Jurkat, Clone E6-1 (cell line): ENCODE measurements at regions not wholly inside any gene's neighbourhood (a gene's known extent, or its start where the extent isn't known, plus 50 kb on each side); places are given as distances from the start of the nearest gene placed in this dataset.

Experiments
- DNase-seq: peaks from one replicate; pipeline ENCODE4 v3.0.0-alpha.2; 2011; ENCODE audit warnings: low read depth, low spot score
- H3K4me3 ChIP-seq: 2 replicates; pipeline ENCODE4 v1.5.1; 2011; ENCODE audit warnings: mild to moderate bottlenecking, low read length, control low read depth, moderate library complexity

- no peak for DNase-seq
- H3K4me3 ChIP-seq, result no peak overlapping the region
These were observed 329.4 kb upstream of the CHRM3 start for GRCh38 chr1:239056940-239057339.

- DNase-seq, result no peak
- H3K4me3 ChIP-seq, result no peak overlapping the region
These were observed 333.1 kb upstream of the CHRM3 start for GRCh38 chr1:239053279-239053678.

GRCh38 chr1:239049571-239049970, 336.8 kb upstream of the CHRM3 start:
- H3K4me3 ChIP-seq, result no peak overlapping the region
- no peak for DNase-seq

GRCh38 chr1:239044829-239045228, 341.5 kb upstream of the CHRM3 start:
- H3K4me3 ChIP-seq, result no peak overlapping the region
- no peak for DNase-seq

GRCh38 chr1:239040523-239040922, 345.8 kb upstream of the CHRM3 start:
- no peak for DNase-seq
- H3K4me3 ChIP-seq, result no peak overlapping the region

DNA sequence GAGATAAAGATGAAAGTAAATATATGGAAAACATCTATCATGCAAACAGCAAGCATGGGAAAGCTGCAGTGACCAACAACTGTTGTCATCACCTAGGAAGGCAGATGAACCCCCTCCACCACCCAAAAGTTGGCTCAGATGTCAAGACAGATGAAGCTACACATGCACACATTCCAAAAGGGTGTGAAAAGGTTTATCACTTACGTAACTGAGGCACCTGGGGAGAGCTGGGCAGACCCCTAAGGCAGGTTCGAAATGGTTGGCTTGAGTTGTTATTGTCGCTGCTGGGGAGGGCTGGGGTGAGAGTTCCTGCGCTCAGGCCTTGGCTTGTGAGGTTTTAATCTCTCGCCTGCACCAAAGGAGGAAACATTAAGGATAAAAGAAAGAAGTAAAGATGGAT, 355.1 kb upstream of the CHRM3 start:
- DNase-seq, result no peak

GRCh38 chr1:239025997-239026694, 360.2 kb upstream of the CHRM3 start:
- DNase-seq, result no peak
- H3K4me3 ChIP-seq, result no peak overlapping the region

More for the DNA sequence above, 355.1 kb upstream of the CHRM3 start:
- H3K4me3 ChIP-seq, result no peak overlapping the region

DNA sequence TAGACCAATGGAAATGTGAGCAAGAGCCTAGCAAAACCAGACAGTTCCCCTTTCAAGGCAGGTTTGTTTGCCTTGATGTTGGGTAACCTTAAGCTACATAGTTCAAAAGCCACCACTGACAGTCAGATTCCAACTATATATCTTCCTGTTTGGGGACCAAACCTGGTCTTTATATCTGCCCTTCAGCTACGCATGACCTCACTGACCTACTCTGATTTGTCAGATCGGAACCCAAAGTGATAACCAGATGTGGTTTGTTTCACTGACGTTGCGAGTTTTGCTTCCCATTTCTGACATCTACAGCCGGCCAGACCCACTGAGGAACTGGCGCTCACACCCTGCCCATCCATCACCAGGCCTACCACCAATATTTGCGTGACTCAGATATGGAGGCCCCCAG, 361.1 kb upstream of the CHRM3 start:
- DNase-seq, result no peak
- no peak overlapping the region for H3K4me3 ChIP-seq

GRCh38 chr1:239023732-239024360, 362.5 kb upstream of the CHRM3 start:
- H3K4me3 ChIP-seq, result no peak overlapping the region
- DNase-seq, result no peak

GRCh38 chr1:239016337-239016736, 370.0 kb upstream of the CHRM3 start:
- H3K4me3 ChIP-seq, result no peak overlapping the region
- no peak for DNase-seq

DNA sequence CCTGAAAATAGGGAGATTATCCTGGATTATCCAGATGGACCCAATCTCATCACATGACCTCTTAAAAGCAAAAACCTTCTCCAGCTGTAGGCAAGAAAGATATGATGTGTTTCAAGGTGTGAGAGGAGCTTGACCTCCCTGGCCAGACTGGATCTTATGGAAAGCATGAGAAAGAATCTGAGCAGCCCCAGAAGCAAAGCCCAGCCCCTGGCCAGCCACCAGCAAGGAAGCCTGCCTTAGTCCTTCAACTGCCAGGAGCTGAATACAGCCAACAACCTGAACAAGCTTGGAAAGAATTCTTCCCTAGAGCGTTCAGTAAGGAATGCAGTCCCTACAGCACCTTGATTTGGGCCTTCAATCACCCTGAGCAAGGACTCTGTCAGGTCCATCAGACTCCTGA, 375.0 kb upstream of the CHRM3 start:
- no peak overlapping the region for H3K4me3 ChIP-seq
- no peak for DNase-seq

DNA sequence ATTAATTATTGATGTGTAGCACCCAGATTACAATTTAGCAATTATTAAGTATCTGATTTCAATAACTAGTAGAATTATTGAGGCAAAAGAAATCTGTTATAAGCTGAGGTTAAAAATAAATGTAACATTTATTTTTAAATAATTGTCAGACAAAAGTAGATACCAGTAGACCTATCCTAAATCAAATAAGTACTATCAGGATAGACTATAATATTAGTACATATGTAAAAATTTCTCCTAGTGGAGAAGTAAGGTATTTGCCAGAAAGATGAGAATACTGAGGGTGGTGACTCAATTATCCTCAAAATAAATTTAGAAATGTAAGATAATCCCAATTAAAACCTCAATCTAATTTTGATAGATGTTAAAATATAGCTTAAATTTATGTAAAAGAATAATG, 377.8 kb upstream of the CHRM3 start:
- no peak for DNase-seq
- H3K4me3 ChIP-seq, result no peak overlapping the region

DNA sequence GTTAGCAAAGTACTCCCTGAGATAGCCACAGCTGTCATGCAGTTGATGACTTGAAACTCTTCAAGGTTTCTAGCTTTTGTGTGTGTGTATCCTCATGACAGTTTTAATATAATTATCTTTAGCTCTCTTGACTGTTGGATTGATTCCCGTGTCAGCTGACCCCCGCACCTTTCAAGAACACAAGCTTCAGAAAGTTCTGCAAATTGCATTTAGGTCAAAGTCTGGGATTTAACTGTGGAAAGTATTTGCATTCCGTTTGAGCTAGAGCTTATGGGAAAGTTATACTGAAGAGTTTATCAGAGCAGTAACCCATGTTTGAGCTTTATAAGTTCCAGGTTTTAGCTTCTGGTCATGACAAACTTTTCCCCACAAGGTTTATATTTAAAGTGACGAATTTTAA, 380.1 kb upstream of the CHRM3 start:
- no peak overlapping the region for H3K4me3 ChIP-seq
- DNase-seq, result no peak

DNA sequence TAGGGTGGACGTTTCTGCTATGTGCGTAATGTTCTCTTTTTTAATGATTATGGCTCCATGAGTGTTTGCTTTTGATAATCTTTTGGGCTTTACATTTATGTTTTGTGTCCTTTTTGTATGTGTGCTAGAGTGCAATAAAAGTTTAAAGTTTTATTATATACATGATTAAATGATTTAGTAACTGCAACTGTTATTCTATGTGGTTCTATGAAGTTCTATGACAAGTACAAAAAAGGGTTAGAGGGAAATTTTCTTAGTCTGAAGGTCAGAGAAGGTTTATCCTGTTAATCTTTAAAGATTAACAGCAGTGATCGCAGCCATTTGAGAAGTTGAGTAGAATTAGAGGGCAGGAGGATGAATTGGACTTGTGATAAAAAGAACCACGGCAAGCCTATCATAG, 386.4 kb upstream of the CHRM3 start:
- DNase-seq, result no peak
- no peak overlapping the region for H3K4me3 ChIP-seq

GRCh38 chr1:238998577-238998976, 387.8 kb upstream of the CHRM3 start:
- DNase-seq, result no peak
- H3K4me3 ChIP-seq, result no peak overlapping the region

GRCh38 chr1:238991765-238992495, 394.4 kb upstream of the CHRM3 start:
- H3K4me3 ChIP-seq, result no peak overlapping the region
- DNase-seq, result no peak

- no peak for DNase-seq
- no peak overlapping the region for H3K4me3 ChIP-seq
These were observed 401.1 kb upstream of the CHRM3 start for GRCh38 chr1:238985312-238985711.

GRCh38 chr1:238982736-238983135, 403.6 kb upstream of the CHRM3 start:
- H3K4me3 ChIP-seq, result no peak overlapping the region
- no peak for DNase-seq

GRCh38 chr1:238981317-238981933, 404.9 kb upstream of the CHRM3 start:
- no peak for DNase-seq
- H3K4me3 ChIP-seq, result no peak overlapping the region

DNA sequence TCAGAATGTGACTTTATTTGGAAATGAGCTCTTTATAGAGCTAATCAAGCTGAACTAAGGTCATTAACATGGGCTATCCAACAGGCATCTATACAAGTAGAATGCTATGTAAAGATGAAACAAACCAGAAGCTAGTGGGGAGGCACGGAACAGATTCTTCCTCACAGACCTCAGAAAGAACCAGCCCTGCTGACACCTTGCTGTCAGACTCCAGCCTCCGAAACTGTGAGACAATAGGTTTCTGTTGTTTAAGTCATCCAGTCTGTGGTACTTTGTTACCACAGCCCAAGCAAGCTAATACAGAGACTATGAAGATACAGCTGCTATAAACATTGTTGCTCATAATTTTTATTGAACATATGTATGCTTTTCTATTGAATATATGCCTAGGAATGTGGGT, 406.3 kb upstream of the CHRM3 start:
- DNase-seq, result no peak
- H3K4me3 ChIP-seq, result no peak overlapping the region
